Astrocyte (in vitro differentiated cells and primary cell): ENCODE measurements at regions not wholly inside any gene's neighbourhood (a gene's known extent, or its start where the extent isn't known, plus 50 kb on each side); places are given as distances from the start of the nearest gene placed in this dataset.

Experiments
- EZH2 ChIP-seq: IDR thresholded peaks from 2 replicates; pipeline ENCODE4 v1.6.1; 2012; ENCODE audit warnings: mild to moderate bottlenecking, low read length, inconsistent platforms; ENCODE audit not compliant: insufficient read depth
- TF ChIP-seq, protein P1 (sequence below): IDR thresholded peaks from 2 replicates; pipeline ENCODE4 v1.5.1; 2011; ENCODE audit warnings: low read depth, mild to moderate bottlenecking, inconsistent platforms, low read length, moderate library complexity; ENCODE audit not compliant: insufficient read depth

- TF ChIP-seq, protein P1, sequence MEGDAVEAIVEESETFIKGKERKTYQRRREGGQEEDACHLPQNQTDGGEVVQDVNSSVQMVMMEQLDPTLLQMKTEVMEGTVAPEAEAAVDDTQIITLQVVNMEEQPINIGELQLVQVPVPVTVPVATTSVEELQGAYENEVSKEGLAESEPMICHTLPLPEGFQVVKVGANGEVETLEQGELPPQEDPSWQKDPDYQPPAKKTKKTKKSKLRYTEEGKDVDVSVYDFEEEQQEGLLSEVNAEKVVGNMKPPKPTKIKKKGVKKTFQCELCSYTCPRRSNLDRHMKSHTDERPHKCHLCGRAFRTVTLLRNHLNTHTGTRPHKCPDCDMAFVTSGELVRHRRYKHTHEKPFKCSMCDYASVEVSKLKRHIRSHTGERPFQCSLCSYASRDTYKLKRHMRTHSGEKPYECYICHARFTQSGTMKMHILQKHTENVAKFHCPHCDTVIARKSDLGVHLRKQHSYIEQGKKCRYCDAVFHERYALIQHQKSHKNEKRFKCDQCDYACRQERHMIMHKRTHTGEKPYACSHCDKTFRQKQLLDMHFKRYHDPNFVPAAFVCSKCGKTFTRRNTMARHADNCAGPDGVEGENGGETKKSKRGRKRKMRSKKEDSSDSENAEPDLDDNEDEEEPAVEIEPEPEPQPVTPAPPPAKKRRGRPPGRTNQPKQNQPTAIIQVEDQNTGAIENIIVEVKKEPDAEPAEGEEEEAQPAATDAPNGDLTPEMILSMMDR, result no peak
- TF ChIP-seq EZH2, result no peak
Observed at GRCh38 chr22:23521441-23522113, 58.5 kb downstream of the IGLL1 start.
